Right cardiac atrium (tissue), 5 donors: ENCODE measurements at regions not wholly inside any gene's neighbourhood (a gene's known extent, or its start where the extent isn't known, plus 50 kb on each side); places are given as distances from the start of the nearest gene placed in this dataset.

ENCODE experiments used
- ATAC-seq, 2 donors: fragments of 200-7000 bp; cut with Tn5 transposase; one replicate each; pipeline versions ENCODE4 v1.8.0 to v1.9.1; 2020; ENCODE audit warnings: moderate library complexity in 2 of 2, mild to moderate bottlenecking in 1 of 2
- DNase-seq, 3 donors: peaks; one replicate each; pipeline ENCODE4 v3.0.0-alpha.2; 2020
- H3K27ac ChIP-seq: one replicate; pipeline ENCODE4 v1.5.1; 2013; ENCODE audit warnings: mild to moderate bottlenecking, low read length, control low read depth, moderate library complexity
- H3K27me3 ChIP-seq: one replicate; pipeline ENCODE4 v1.6.1; 2013; ENCODE audit not compliant: control insufficient read depth, insufficient read depth
- H3K4me1 ChIP-seq: one replicate; pipeline ENCODE4 v1.6.1; 2013; ENCODE audit warnings: low read length; ENCODE audit not compliant: control insufficient read depth, insufficient read depth
- H3K4me3 ChIP-seq: one replicate; pipeline ENCODE4 v1.5.1; 2013; ENCODE audit warnings: low read length, control low read depth
- H3K9me3 ChIP-seq: one replicate; pipeline ENCODE4 v1.6.1; 2013; ENCODE audit warnings: low read length; ENCODE audit not compliant: control insufficient read depth
- WGBS: extraction: QIAGEN DNeasy Blood & Tissue Kit; methylation state at CpG from one replicate; pipeline ENCODE4 v1.1.7; 2013; 5-methylcytosine and 5-hydroxymethylcytosine counted together
- intact Hi-C, 4 donors: fragments of 100-400 bp; cut with DNase I; formaldehyde crosslinking; loops; one replicate each; pipeline versions ENCODE4 v1.11.0 to v1.14.0; 2022 to 2023
- donor health status: healthy with polysubstance abuse.
- donor health status: DM: no; HTN: yes; CAD: no.
- donor health status: DM: no; HTN: no; CAD: no.
- donor health status: DM: no; HTN: yes; CAD: no; lungs with severe emphysema.
- donor health status: DM: yes; HTN: yes; CAD: no.

GRCh38 chr2:122740594-122740948 is 985.1 kb downstream of the TSN start:
- WGBS = 88% methylated on average over 1 of the region's 1 CpG
- Histone ChIP-seq H3K9me3 (no peaks in the 10 kb centered on the region), H3K27me3 (no peaks in the 10 kb centered on the region), H3K4me1 (no peaks in the 10 kb centered on the region), H3K4me3 (no peak overlapping the region), H3K27ac (no peak overlapping the region)
- intact Hi-C loops = no loop called here
- no peak for DNase-seq
- ATAC-seq = no peak

GRCh38 chr2:122741403-122741802 is 986.0 kb downstream of the TSN start:
- intact Hi-C loops = no loop called here
- no peaks in the 10 kb centered on the region for H3K9me3 ChIP-seq
- DNase-seq = no peak
- no peak overlapping the region for H3K27ac ChIP-seq
- no peak overlapping the region for H3K4me3 ChIP-seq
- no peaks in the 10 kb centered on the region for H3K27me3 ChIP-seq
- H3K4me1 ChIP-seq = no peaks in the 10 kb centered on the region
- no peak for ATAC-seq
- WGBS = 75% methylated on average over 1 of the region's 1 CpG

DNA sequence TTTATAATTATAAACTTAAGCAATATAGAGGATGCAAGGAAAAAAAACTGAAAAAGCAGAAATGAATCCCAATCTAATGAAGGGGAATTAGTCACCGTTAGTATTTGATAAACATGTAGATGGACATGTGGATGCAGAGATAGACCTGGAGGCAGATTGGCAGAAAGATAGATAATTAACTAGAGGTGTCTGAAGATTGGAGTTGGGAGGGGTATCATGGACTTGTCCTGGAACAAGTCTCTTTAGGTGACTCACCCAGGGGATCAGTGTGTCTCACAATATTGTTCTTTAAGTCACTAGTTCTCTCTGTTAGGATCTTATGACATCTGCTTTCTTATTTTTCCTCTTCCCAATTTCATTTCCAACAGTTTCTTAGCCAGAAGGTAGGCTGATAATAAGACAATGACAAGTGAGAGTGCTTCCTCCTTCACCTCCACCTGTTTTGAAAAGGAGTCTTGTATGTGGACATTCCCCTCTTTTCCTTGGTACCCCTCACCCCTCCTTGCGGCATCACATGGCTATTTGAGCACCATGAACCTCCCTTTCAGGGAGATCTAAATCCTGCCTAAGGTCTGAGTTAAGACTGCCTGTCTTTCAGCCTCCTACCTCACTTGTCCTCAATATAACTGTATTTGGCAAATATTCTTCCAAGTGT is 987.7 kb downstream of the TSN start:
- ATAC-seq (no peak), DNase-seq (no peak)
- Histone ChIP-seq H3K4me3 (no peak overlapping the region), H3K27me3 (no peaks in the 10 kb centered on the region), H3K27ac (no peak overlapping the region), H3K9me3 (no peaks in the 10 kb centered on the region), H3K4me1 (no peaks in the 10 kb centered on the region)
- 87% methylated on average over 2 of the region's 2 CpGs for WGBS
- intact Hi-C loops = no loop called here

DNA sequence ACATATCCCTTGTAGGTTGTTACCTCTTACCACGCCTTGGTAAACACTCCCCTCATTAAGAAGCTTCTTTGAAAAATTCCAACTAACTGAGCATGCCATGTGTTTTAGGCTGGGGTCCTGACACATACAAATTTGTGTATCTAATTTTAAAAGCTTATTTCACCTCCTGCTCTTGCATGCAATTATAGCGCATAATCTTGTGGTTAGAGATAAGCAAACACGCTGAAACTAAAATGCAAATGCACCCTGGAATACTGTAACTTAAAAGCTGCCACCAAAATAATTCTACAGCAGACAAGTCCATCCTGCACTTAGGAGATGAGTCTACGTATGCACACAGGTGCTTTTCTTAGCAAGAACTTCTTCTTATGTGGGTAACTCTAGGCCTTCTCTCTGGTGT is 990.2 kb downstream of the TSN start:
- 76% methylated on average over 4 of the region's 4 CpGs for WGBS
- H3K4me1 ChIP-seq = no peaks in the 10 kb centered on the region
- no peak overlapping the region for H3K4me3 ChIP-seq
- H3K27me3 ChIP-seq = no peaks in the 10 kb centered on the region
- intact Hi-C loops = no loop called here
- no peak for ATAC-seq
- no peak for DNase-seq
- H3K9me3 ChIP-seq = no peaks in the 10 kb centered on the region
- no peak overlapping the region for H3K27ac ChIP-seq

GRCh38 chr2:122747670-122748069 is 992.2 kb downstream of the TSN start:
- Histone ChIP-seq H3K27ac (no peak overlapping the region), H3K4me1 (no peaks in the 10 kb centered on the region), H3K4me3 (no peak overlapping the region), H3K9me3 (no peaks in the 10 kb centered on the region), H3K27me3 (no peaks in the 10 kb centered on the region)
- WGBS = 92% methylated on average over 2 of the region's 2 CpGs
- ATAC-seq (no peak), DNase-seq (no peak)
- intact Hi-C loops = no loop called here

- Histone ChIP-seq H3K4me1 (no peaks in the 10 kb centered on the region), H3K9me3 (no peaks in the 10 kb centered on the region), H3K27ac (no peak overlapping the region), H3K27me3 (no peaks in the 10 kb centered on the region), H3K4me3 (no peak overlapping the region)
- peak in 1 of 3 donors; percentile 7 for DNase-seq
- intact Hi-C loops = no loop called here
- 42% methylated on average over 4 of the region's 4 CpGs for whole genome bisulfite sequencing
- peak; percentile 38 to 61 for ATAC-seq
These were observed 993.1 kb downstream of the TSN start for GRCh38 chr2:122748552-122749011.

DNA sequence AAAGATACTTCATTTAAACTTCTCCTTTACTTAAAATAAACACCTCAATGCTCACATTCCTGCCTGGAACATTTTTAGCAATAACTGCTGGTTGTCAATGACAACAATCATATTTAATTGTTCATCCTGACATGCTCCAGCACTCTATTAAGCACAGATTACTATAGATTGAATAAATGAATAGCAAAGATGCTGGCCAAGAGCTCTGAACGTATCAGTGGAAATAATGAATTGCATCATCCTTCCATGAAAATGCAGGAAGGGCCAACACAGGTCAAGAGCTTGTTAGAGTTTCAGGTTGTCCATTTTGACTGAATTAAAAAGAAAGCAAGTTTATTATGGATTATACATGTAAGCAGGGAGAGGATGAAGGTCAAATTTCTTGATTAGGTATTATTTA is 994.0 kb downstream of the TSN start:
- ATAC-seq = no peak
- Histone ChIP-seq H3K9me3 (no peaks in the 10 kb centered on the region), H3K27ac (no peak overlapping the region), H3K4me1 (no peaks in the 10 kb centered on the region), H3K27me3 (no peaks in the 10 kb centered on the region), H3K4me3 (no peak overlapping the region)
- WGBS = 32% methylated on average over 1 of the region's 1 CpG
- no peak for DNase-seq
- intact Hi-C loops = no loop called here

DNA sequence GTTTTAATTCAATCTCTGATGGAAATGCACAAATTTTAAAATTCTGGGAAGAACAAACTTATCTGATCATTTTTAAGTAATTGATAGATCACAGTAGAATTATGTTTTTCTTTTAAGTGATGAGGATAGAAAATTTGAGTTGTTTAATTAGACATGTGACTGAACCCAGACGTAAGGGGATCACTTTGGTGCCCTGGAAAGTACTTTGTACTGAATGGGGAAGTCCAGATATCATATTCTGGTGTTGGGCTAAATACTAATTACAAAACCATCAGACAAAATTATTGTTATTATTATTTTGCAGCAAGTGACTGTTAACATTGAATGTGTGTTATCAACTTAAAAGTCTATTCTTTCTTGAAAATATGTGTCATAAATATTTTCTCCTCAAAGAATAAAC is 994.6 kb downstream of the TSN start:
- intact Hi-C loops = no loop called here
- no peaks in the 10 kb centered on the region for H3K4me1 ChIP-seq
- WGBS = 71% methylated on average over 1 of the region's 1 CpG
- ATAC-seq (no peak), DNase-seq (no peak)
- H3K27ac ChIP-seq = no peak overlapping the region
- H3K27me3 ChIP-seq = no peaks in the 10 kb centered on the region
- H3K4me3 ChIP-seq = no peak overlapping the region
- H3K9me3 ChIP-seq = no peaks in the 10 kb centered on the region

DNA sequence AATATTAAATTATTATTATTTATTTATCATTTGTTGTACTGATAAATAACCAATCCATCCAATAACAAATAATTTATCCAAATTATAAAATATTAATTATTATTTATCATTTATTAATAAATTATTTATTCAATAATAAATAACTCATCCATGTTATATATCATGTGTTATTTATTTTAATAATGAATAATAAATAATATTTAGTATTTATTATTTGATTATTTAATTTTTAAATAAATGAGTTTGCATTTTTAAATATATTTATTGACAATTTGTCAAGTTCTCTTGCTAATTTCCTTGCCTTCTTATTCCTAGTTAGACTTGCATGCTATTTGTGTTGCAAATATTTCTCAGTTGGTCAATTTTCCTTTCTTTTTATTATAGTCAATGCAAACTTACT is 995.4 kb downstream of the TSN start:
- no peaks in the 10 kb centered on the region for H3K27me3 ChIP-seq
- no peak for DNase-seq
- H3K27ac ChIP-seq = no peak overlapping the region
- no peaks in the 10 kb centered on the region for H3K4me1 ChIP-seq
- no peaks in the 10 kb centered on the region for H3K9me3 ChIP-seq
- intact Hi-C loops = no loop called here
- no peak for ATAC-seq
- no peak overlapping the region for H3K4me3 ChIP-seq

GRCh38 chr2:122753336-122753735 is 997.9 kb downstream of the TSN start:
- Histone ChIP-seq H3K27ac (no peak overlapping the region), H3K4me3 (no peak overlapping the region), H3K4me1 (no peaks in the 10 kb centered on the region), H3K27me3 (no peaks in the 10 kb centered on the region), H3K9me3 (no peaks in the 10 kb centered on the region)
- intact Hi-C loops = no loop called here
- no peak for ATAC-seq
- WGBS = 78% methylated on average over 2 of the region's 2 CpGs
- no peak for DNase-seq

DNA sequence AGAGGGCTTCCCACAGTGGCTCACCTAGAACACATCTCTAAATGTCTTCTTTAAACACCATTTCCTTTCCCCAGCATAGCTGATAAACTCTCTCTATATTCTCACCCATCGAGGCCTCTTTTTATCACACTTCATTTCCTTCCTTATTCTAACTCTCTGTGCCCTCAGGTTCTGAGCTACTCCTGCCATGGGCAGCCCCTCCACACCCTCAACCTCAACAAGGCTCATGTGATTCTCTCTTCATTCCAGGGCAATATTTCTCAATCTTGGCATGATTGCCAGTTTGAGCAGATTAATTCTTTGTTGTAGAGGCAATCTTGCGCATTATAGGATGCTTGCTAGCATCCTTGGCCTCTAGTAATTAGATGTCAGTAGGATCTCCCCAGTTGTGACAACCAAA is 999.1 kb downstream of the TSN start:
- ATAC-seq (no peak), DNase-seq (no peak)
- Histone ChIP-seq H3K4me3 (no peak overlapping the region), H3K9me3 (no peaks in the 10 kb centered on the region), H3K27me3 (no peaks in the 10 kb centered on the region), H3K27ac (no peak overlapping the region), H3K4me1 (no peaks in the 10 kb centered on the region)
- 64% methylated on average over 2 of the region's 2 CpGs for WGBS
- intact Hi-C loops = no loop called here

GRCh38 chr2:122755281-122755780 is 999.9 kb downstream of the TSN start:
- Histone ChIP-seq H3K4me3 (no peak overlapping the region), H3K27ac (no peak overlapping the region), H3K4me1 (no peaks in the 10 kb centered on the region), H3K27me3 (no peaks in the 10 kb centered on the region), H3K9me3 (no peaks in the 10 kb centered on the region)
- ATAC-seq (no peak), DNase-seq (no peak)
- intact Hi-C loops = no loop called here
- 45% methylated on average over 3 of the region's 3 CpGs for WGBS
